ENCODE measurements at regions not wholly inside any gene's neighbourhood (a gene's known extent, or its start where the extent isn't known, plus 50 kb on each side); places are given as distances from the start of the nearest gene placed in this dataset.

GRCh38 chr2:129794116-129794515 is 185.3 kb upstream of the RAB6C start:
- no peak overlapping the region for H3K27ac ChIP-seq (replicated peaks)
- H3K4me3 ChIP-seq (replicated peaks; ENCODE audit: insufficient read depth, low read length) = no peak overlapping the region
- TF ChIP-seq POLR2AphosphoS5 (IDR thresholded peaks at IDR 0.05; ENCODE audit: low read depth) (no peak), GABPA (IDR thresholded peaks at IDR 0.05; ENCODE audit: low read depth) (no peak), CTCF (IDR thresholded peaks at IDR 0.05; ENCODE audit: insufficient read depth, low read length) (no peak), REST (IDR thresholded peaks at IDR 0.05; ENCODE audit: insufficient replicate concordance, low read depth) (no peak), SPI1 (IDR thresholded peaks at IDR 0.05; ENCODE audit: borderline replicate concordance, low read depth) (no peak)
- DNase-seq (ENCODE audit: low read depth in 1 of 2, low spot score in 1 of 2) = no peak
- H3K27me3 ChIP-seq (ENCODE audit: insufficient read depth, poor library complexity, severe bottlenecking) = no peaks in the 10 kb centered on the region

- DNase-seq (ENCODE audit: low read depth in 1 of 2, low spot score in 1 of 2) = no peak
- Histone ChIP-seq H3K27ac (replicated peaks) (no peak overlapping the region), H3K4me3 (replicated peaks; ENCODE audit: insufficient read depth, low read length) (no peak overlapping the region), H3K27me3 (ENCODE audit: insufficient read depth, poor library complexity, severe bottlenecking) (no peaks in the 10 kb centered on the region)
- TF ChIP-seq GABPA (IDR thresholded peaks at IDR 0.05; ENCODE audit: low read depth) (no peak), POLR2AphosphoS5 (IDR thresholded peaks at IDR 0.05; ENCODE audit: low read depth) (no peak), REST (IDR thresholded peaks at IDR 0.05; ENCODE audit: insufficient replicate concordance, low read depth) (no peak)
Measured at GRCh38 chr2:129794540-129794939, 184.9 kb upstream of the RAB6C start.

GRCh38 chr2:129796225-129796624 is 183.2 kb upstream of the RAB6C start:
- no peak overlapping the region for H3K27ac ChIP-seq (replicated peaks)
- H3K4me3 ChIP-seq (replicated peaks; ENCODE audit: insufficient read depth, low read length) = no peak overlapping the region
- no peak for DNase-seq (ENCODE audit: low read depth in 1 of 2, low spot score in 1 of 2)
- TF ChIP-seq CTCF (IDR thresholded peaks at IDR 0.05; ENCODE audit: insufficient read depth, low read length) (no peak), GABPA (IDR thresholded peaks at IDR 0.05; ENCODE audit: low read depth) (no peak), REST (IDR thresholded peaks at IDR 0.05; ENCODE audit: insufficient replicate concordance, low read depth) (no peak), SPI1 (IDR thresholded peaks at IDR 0.05; ENCODE audit: borderline replicate concordance, low read depth) (no peak), POLR2AphosphoS5 (IDR thresholded peaks at IDR 0.05; ENCODE audit: low read depth) (no peak)
- no peaks in the 10 kb centered on the region for H3K27me3 ChIP-seq (ENCODE audit: insufficient read depth, poor library complexity, severe bottlenecking)

Measured in HL-60 (cell line).